IMR-90 (cell line): ENCODE measurements at regions not wholly inside any gene's neighbourhood (a gene's known extent, or its start where the extent isn't known, plus 50 kb on each side); places are given as distances from the start of the nearest gene placed in this dataset.
A peak's percentile ranks its signal among the peaks of the same experiment; 100 is the strongest.

Experiments
- ATAC-seq: fragments of 200-7000 bp; cut with Tn5 transposase; 2 replicates; pipeline ENCODE4 v1.9.1; 2020; ENCODE audit warnings: low read depth, mild to moderate bottlenecking, moderate library complexity
- BruUV-seq: library from RNA; stranded (reverse); fragments of 400-500 nt; replicated peaks from 2 replicates; lab custom pipeline; 2021; lab: Mats Ljungman, UMichigan
- CTCF ChIA-PET: fragments of 300-600 bp; formaldehyde crosslinking; extraction: SDS; loops from one replicate; lab custom pipeline; 2021; ENCODE audit warnings: antibody characterized with exemption; lab: Yijun Ruan, JAX
- POLR2A ChIA-PET: fragments of 300-600 bp; sonication (Branson Sonifier 250); formaldehyde crosslinking; loops from one replicate; lab custom pipeline; 2022; ENCODE audit warnings: antibody characterized with exemption; ENCODE audit not compliant: unreplicated experiment; lab: Charles Lee
- DNase-seq: peaks from one replicate; pipeline ENCODE4 v3.0.0; 2013
- H2AFZ ChIP-seq: replicated peaks from 2 replicates; pipeline ENCODE3; 2013; ENCODE audit warnings: low read length, mild to moderate bottlenecking; ENCODE audit not compliant: poor library complexity
- H2AK5ac ChIP-seq: 2 replicates; pipeline ENCODE4 v1.6.1; 2013; ENCODE audit warnings: low read depth, low read length, inconsistent platforms
- H2AK9ac ChIP-seq: replicated peaks from 2 replicates; pipeline ENCODE3; 2013; ENCODE audit warnings: mild to moderate bottlenecking, low read depth, low read length, moderate library complexity; ENCODE audit not compliant: poor library complexity
- H2BK120ac ChIP-seq: 2 replicates; pipeline ENCODE4 v1.6.1; 2013; ENCODE audit warnings: low read depth, low read length, inconsistent platforms
- H2BK15ac ChIP-seq: 3 replicates; pipeline ENCODE4 v1.6.1; 2013; ENCODE audit warnings: low read depth, low read length, inconsistent platforms
- H2BK20ac ChIP-seq: 2 replicates; pipeline ENCODE4 v1.6.1; 2013; ENCODE audit warnings: low read depth, mild to moderate bottlenecking, inconsistent platforms, low read length, moderate library complexity
- H2BK5ac ChIP-seq: 2 replicates; pipeline ENCODE4 v1.6.1; 2013; ENCODE audit warnings: mild to moderate bottlenecking, low read depth, low read length, inconsistent platforms; ENCODE audit not compliant: poor library complexity, severe bottlenecking
- H3K14ac ChIP-seq: replicated peaks from 2 replicates; pipeline ENCODE4 v1.6.1; 2013; ENCODE audit warnings: low read depth, low read length, inconsistent platforms
- H3K18ac ChIP-seq: 2 replicates; pipeline ENCODE4 v1.6.1; 2013; ENCODE audit warnings: low read depth, low read length, control low read depth
- H3K23ac ChIP-seq: 2 replicates; pipeline ENCODE4 v1.6.1; 2013; ENCODE audit warnings: low read depth, low read length, inconsistent platforms
- H3K27ac ChIP-seq: 2 replicates; pipeline ENCODE4 v1.5.1; 2013; ENCODE audit warnings: mild to moderate bottlenecking, control low read depth, low read length; ENCODE audit not compliant: insufficient read depth
- H3K27me3 ChIP-seq: 2 replicates; pipeline ENCODE4 v1.6.1; 2013; ENCODE audit warnings: low read length; ENCODE audit not compliant: control insufficient read depth, insufficient read depth
- H3K36me3 ChIP-seq: 2 replicates; pipeline ENCODE4 v1.6.1; 2013; ENCODE audit warnings: low read length, mixed read lengths; ENCODE audit not compliant: control insufficient read depth, insufficient read depth
- H3K4ac ChIP-seq: 2 replicates; pipeline ENCODE4 v1.6.1; 2013; ENCODE audit warnings: low read depth, low read length, inconsistent platforms
- H3K4me1 ChIP-seq: 2 replicates; pipeline ENCODE4 v1.6.1; 2013; ENCODE audit warnings: low read length, mixed read lengths; ENCODE audit not compliant: control insufficient read depth, insufficient read depth
- H3K4me2 ChIP-seq: 2 replicates; pipeline ENCODE4 v1.6.1; 2013; ENCODE audit warnings: low read depth, mild to moderate bottlenecking, control low read depth, low read length, moderate library complexity
- H3K4me3 ChIP-seq: 2 replicates; pipeline ENCODE4 v1.5.1; 2013; ENCODE audit warnings: low read depth, mild to moderate bottlenecking, control low read depth, low read length, moderate library complexity; ENCODE audit not compliant: insufficient read depth
- H3K56ac ChIP-seq: 2 replicates; pipeline ENCODE4 v1.6.1; 2013; ENCODE audit warnings: low read length, inconsistent platforms; ENCODE audit not compliant: insufficient read depth; ENCODE audit errors: extremely low read depth
- H3K79me1 ChIP-seq, 2 experiments: 2 replicates each; pipeline ENCODE4 v1.6.1; 2013; ENCODE audit warnings: low read length in 2 of 2, inconsistent platforms in 1 of 2, low read depth in 1 of 2
- H3K9ac ChIP-seq: 2 replicates; pipeline ENCODE4 v1.6.1; 2013; ENCODE audit warnings: low read depth, low read length, control low read depth
- H3K9me1 ChIP-seq: 2 replicates; pipeline ENCODE4 v1.6.1; 2013; ENCODE audit warnings: low read length, inconsistent platforms; ENCODE audit not compliant: insufficient read depth
- H3K9me3 ChIP-seq: 2 replicates; pipeline ENCODE4 v1.6.1; 2013; ENCODE audit warnings: low read length; ENCODE audit not compliant: control insufficient read depth, insufficient read depth
- H4K20me1 ChIP-seq: 2 replicates; pipeline ENCODE4 v1.6.1; 2013; ENCODE audit warnings: low read length, inconsistent platforms; ENCODE audit not compliant: insufficient read depth
- H4K5ac ChIP-seq: 2 replicates; pipeline ENCODE4 v1.6.1; 2013; ENCODE audit warnings: mild to moderate bottlenecking, low read depth, low read length, control low read depth
- H4K8ac ChIP-seq, 2 experiments: 2 replicates each; pipeline ENCODE4 v1.6.1; 2013; ENCODE audit warnings: low read depth in 2 of 2, low read length in 2 of 2, control low read depth in 1 of 2, inconsistent platforms in 1 of 2
- H4K91ac ChIP-seq: 2 replicates; pipeline ENCODE4 v1.6.1; 2013; ENCODE audit warnings: low read depth, low read length, inconsistent platforms; ENCODE audit not compliant: insufficient read depth
- BHLHE40 ChIP-seq: fragments of 150-350 bp; IDR thresholded peaks from 2 replicates; pipeline ENCODE4 v1.6.1; 2016; ENCODE audit warnings: mild to moderate bottlenecking, low read depth, low read length
- FOS ChIP-seq: fragments of 150-350 bp; IDR thresholded peaks from 2 replicates; pipeline ENCODE4 v1.6.1; 2016; ENCODE audit warnings: low read depth, low read length
- MAZ ChIP-seq: IDR thresholded peaks from 2 replicates; pipeline ENCODE4 v1.6.1; 2012; ENCODE audit warnings: low read depth, mild to moderate bottlenecking, low read length, improper control_type of control experiment, moderate library complexity, borderline replicate concordance
- WGBS, 2 experiments: methylation state at CpG; one replicate each; pipeline versions ENCODE4 v1.1.5 to v1.1.7; 2013; ENCODE audit warnings: missing lambda C conversion rate in 2 of 2; ENCODE audit not compliant: insufficient read length in 1 of 2; ENCODE audit errors: extremely low coverage in 2 of 2; 5-methylcytosine and 5-hydroxymethylcytosine counted together
- dilution Hi-C: fragments of 300-500 bp; cut with HindIII; formaldehyde crosslinking; loops from one replicate; pipeline ENCODE4 v1.14.3; 2018; ENCODE audit warnings: low sequenced_read_pairs; ENCODE audit not compliant: unreplicated experiment
- in situ Hi-C: fragments of 300-500 bp; cut with MboI; formaldehyde crosslinking; loops from 3 replicates; pipeline ENCODE4 v1.14.3; 2019; ENCODE audit warnings: low sequenced_read_pairs, inconsistent platforms, mixed read lengths
- intact Hi-C: fragments of 100-400 bp; cut with micrococcal nuclease; formaldehyde crosslinking; loops from 2 replicates; pipeline ENCODE4 v1.10.0; 2022
- TF ChIP-seq, protein P1 (sequence below): fragments of 150-350 bp; IDR thresholded peaks from 2 replicates; pipeline ENCODE4 v1.6.1; 2016; ENCODE audit warnings: low read depth, mild to moderate bottlenecking, low read length, moderate library complexity, borderline replicate concordance
- TF ChIP-seq, protein P2 (sequence below): fragments of 150-350 bp; IDR thresholded peaks from 2 replicates; pipeline ENCODE4 v1.6.1; 2017; ENCODE audit warnings: mild to moderate bottlenecking, antibody characterized with exemption, low read length, low read depth

DNA sequence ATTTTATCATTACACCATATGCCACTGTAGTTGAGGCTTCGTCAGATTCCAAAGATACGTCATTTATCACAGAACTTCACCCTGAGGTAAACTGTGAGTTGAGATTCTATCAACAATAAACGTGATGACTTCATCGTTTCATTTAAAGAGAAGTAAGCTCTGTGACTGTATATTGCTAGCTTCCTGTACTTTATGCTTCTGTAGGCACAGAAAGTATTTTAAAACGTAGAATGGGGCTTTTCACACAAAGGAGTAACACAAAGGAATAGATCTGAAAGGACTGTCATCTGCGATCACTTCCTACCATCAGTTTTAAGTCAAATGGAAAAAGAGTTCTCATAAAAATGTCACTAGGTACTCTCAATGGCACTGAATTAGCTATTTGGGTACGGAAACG lies 234.4 kb upstream of the MCHR2 start:
- dilution Hi-C loops, result no loop called here

More for the DNA sequence above, 234.4 kb upstream of the MCHR2 start:
- H2AFZ ChIP-seq, result peak overlapping the region; percentile 90
- peak overlapping the region; percentile 78 for H2BK5ac ChIP-seq
- H2BK20ac ChIP-seq, result peak overlapping the region; percentile 84; the same call in 1 of the 2 replicates
- no peak overlapping the region for H2AK5ac ChIP-seq
- H4K20me1 ChIP-seq, result no peaks in the 10 kb centered on the region
- no peaks in the 10 kb centered on the region for H3K79me1 ChIP-seq
- peak; percentile 53 for ATAC-seq
- peak overlapping the region; percentile 67; the same call in 1 of the 2 replicates for H3K4ac ChIP-seq
- no peaks in the 10 kb centered on the region for H3K9me3 ChIP-seq
- WGBS, 2 experiments, result no CpG with 5 or more reads among the region's 8 CpGs
- H2BK15ac ChIP-seq, result peak overlapping the region; percentile 89; the same call in 1 of the 3 replicates
- no peaks in the 10 kb centered on the region for H3K36me3 ChIP-seq
- H3K4me1 ChIP-seq, result peaks cover 2% of the 10 kb centered on the region; the same call in 1 of the 2 replicates
- H4K91ac ChIP-seq, result peak overlapping the region; percentile 75
- peak overlapping the region; percentile 93 for H2BK120ac ChIP-seq
- DNase-seq, result peak; percentile 71
- H3K56ac ChIP-seq, result peak overlapping the region; percentile 75; the same call in 1 of the 2 replicates
- H3K9ac ChIP-seq, result peak overlapping the region; percentile 83
- H3K27ac ChIP-seq, result peak overlapping the region; percentile 76
- no peaks in the 10 kb centered on the region for H3K9me1 ChIP-seq
- H3K18ac ChIP-seq, result peak overlapping the region; percentile 97
- in situ Hi-C loops, result no loop called here
- intact Hi-C loops, result loop anchor here (5.0 kb wide), 1 partner anchor 219 kb away; no protein-coding TSS in a partner anchor
- TF ChIP-seq, protein P1, sequence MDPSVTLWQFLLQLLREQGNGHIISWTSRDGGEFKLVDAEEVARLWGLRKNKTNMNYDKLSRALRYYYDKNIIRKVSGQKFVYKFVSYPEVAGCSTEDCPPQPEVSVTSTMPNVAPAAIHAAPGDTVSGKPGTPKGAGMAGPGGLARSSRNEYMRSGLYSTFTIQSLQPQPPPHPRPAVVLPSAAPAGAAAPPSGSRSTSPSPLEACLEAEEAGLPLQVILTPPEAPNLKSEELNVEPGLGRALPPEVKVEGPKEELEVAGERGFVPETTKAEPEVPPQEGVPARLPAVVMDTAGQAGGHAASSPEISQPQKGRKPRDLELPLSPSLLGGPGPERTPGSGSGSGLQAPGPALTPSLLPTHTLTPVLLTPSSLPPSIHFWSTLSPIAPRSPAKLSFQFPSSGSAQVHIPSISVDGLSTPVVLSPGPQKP, result no peak
- TF ChIP-seq MAZ, result no peak
- no peak for TF ChIP-seq FOS
- no peak for TF ChIP-seq BHLHE40
- TF ChIP-seq, protein P2, sequence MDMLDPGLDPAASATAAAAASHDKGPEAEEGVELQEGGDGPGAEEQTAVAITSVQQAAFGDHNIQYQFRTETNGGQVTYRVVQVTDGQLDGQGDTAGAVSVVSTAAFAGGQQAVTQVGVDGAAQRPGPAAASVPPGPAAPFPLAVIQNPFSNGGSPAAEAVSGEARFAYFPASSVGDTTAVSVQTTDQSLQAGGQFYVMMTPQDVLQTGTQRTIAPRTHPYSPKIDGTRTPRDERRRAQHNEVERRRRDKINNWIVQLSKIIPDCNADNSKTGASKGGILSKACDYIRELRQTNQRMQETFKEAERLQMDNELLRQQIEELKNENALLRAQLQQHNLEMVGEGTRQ, result no peak
- peak overlapping the region; percentile 61; the same call in 1 of the 2 replicates for H3K23ac ChIP-seq
- no peaks in the 10 kb centered on the region for H3K27me3 ChIP-seq
- no TSS peak for BruUV-seq
- peak overlapping the region; percentile 98 for H4K5ac ChIP-seq
- peak overlapping the region; percentile 52 to 97 for H4K8ac ChIP-seq
- peak overlapping the region; percentile 63 for H3K4me3 ChIP-seq
- H3K4me2 ChIP-seq, result peak overlapping the region; percentile 99
- H3K14ac ChIP-seq, result peak overlapping the region; percentile 93
- POLR2A ChIA-PET, result no interaction called here
- CTCF ChIA-PET, result interaction anchor here (0.8 to 2.1 kb wide), 4 partner anchors 10 to 52 kb away, joined by 3 to 6 read pairs (median 4); no protein-coding TSS in a partner anchor
- no peak overlapping the region for H2AK9ac ChIP-seq
